B cell (primary cell): ENCODE measurements at regions not wholly inside any gene's neighbourhood (a gene's known extent, or its start where the extent isn't known, plus 50 kb on each side); places are given as distances from the start of the nearest gene placed in this dataset.

ENCODE experiments used
- ATAC-seq: fragments of 200-7000 bp; cut with Tn5 transposase; one replicate; pipeline ENCODE4 v1.10.0; 2021; ENCODE audit warnings: low read depth, mild to moderate bottlenecking, moderate number of reproducible peaks, moderate library complexity
- CTCF ChIA-PET: fragments of 350-600 bp; sonication (Branson Sonifier 250); formaldehyde crosslinking; loops from one replicate; lab custom pipeline; 2021; ENCODE audit warnings: antibody characterized with exemption, inconsistent platforms; lab: Charles Lee
- POLR2A ChIA-PET: fragments of 350-600 bp; sonication (Branson Sonifier 250); formaldehyde crosslinking; loops from one replicate; lab custom pipeline; 2021; ENCODE audit warnings: antibody characterized with exemption; lab: Charles Lee
- DNase-seq: peaks from one replicate; pipeline ENCODE4 v3.0.0; 2013
- H2AFZ ChIP-seq: 2 replicates; pipeline ENCODE4 v1.6.1; 2012; ENCODE audit warnings: mild to moderate bottlenecking, low read depth, low read length; ENCODE audit not compliant: insufficient read depth, poor library complexity, severe bottlenecking
- H3K27ac ChIP-seq, 2 donors: 1 replicate in 1 of 2; 2 replicates in 1 of 2; pipeline ENCODE4 v1.5.1; 2012 to 2013; ENCODE audit warnings: low read length in 2 of 2, mild to moderate bottlenecking in 2 of 2, moderate library complexity in 1 of 2
- H3K27me3 ChIP-seq, 4 experiments: fragments of 200-600 bp in 1 of 4; sonication (generic) in 1 of 4; replicated peaks in 1 of 4; 1 replicate in 2 of 4; 2 replicates in 2 of 4; pipeline versions ENCODE4 v1.6.1 to v1.7.0; 2013 to 2016; ENCODE audit warnings: low read length in 3 of 4, mild to moderate bottlenecking in 2 of 4, mixed read lengths in 1 of 4, moderate library complexity in 1 of 4; ENCODE audit not compliant: insufficient read depth in 4 of 4, control insufficient read depth in 3 of 4; ENCODE audit errors: control extremely low read depth in 1 of 4
- H3K36me3 ChIP-seq, 2 experiments: replicated peaks in 1 of 2; 1 replicate in 1 of 2; 2 replicates in 1 of 2; pipeline versions ENCODE4 v1.6.1 to v1.7.1; 2013; ENCODE audit warnings: low read length in 1 of 2; ENCODE audit not compliant: insufficient read depth in 2 of 2, control insufficient read depth in 1 of 2; ENCODE audit errors: control extremely low read depth in 1 of 2, extremely low read depth in 1 of 2
- H3K4me1 ChIP-seq, 2 donors: fragments of 200-600 bp in 1 of 2; sonication (generic) in 1 of 2; 1 replicate in 1 of 2; 2 replicates in 1 of 2; pipeline versions ENCODE4 v1.5.1 to v1.6.1; 2013 to 2017; ENCODE audit warnings: low read length in 2 of 2; ENCODE audit not compliant: control insufficient read depth in 2 of 2, insufficient read depth in 2 of 2
- H3K4me2 ChIP-seq: replicated peaks from 2 replicates; pipeline ENCODE3; 2012; ENCODE audit warnings: mild to moderate bottlenecking, low read depth, low read length; ENCODE audit not compliant: poor library complexity, severe bottlenecking
- H3K4me3 ChIP-seq, 5 experiments: fragments of 200-600 bp in 1 of 5; sonication (generic) in 1 of 5; 1 replicate in 3 of 5; 2 replicates in 2 of 5; pipeline versions ENCODE4 v1.5.1 to v1.7.0; 2011 to 2016; ENCODE audit warnings: low read length in 4 of 5, mild to moderate bottlenecking in 4 of 5, low read depth in 2 of 5, control low read depth in 1 of 5, moderate library complexity in 1 of 5; ENCODE audit not compliant: insufficient read depth in 1 of 5; ENCODE audit errors: control extremely low read depth in 1 of 5, extremely low read depth in 1 of 5
- H3K79me2 ChIP-seq: fragments of 200-600 bp; sonication (generic); one replicate; pipeline ENCODE4 v1.6.0; 2016; ENCODE audit warnings: low read length; ENCODE audit not compliant: control insufficient read depth, insufficient read depth
- H3K9ac ChIP-seq: fragments of 200-600 bp; sonication (generic); 2 replicates; pipeline ENCODE4 v1.6.1; 2017; ENCODE audit warnings: mild to moderate bottlenecking, low read length, moderate library complexity
- H3K9me3 ChIP-seq, 3 donors: one replicate each; pipeline versions ENCODE4 v1.6.1 to v1.7.1; 2013; ENCODE audit warnings: low read length in 2 of 3; ENCODE audit not compliant: control insufficient read depth in 2 of 3, insufficient read depth in 1 of 3; ENCODE audit errors: control extremely low read depth in 1 of 3
- H4K20me1 ChIP-seq: 2 replicates; pipeline ENCODE4 v1.6.0; 2012; ENCODE audit warnings: mild to moderate bottlenecking, low read length; ENCODE audit not compliant: insufficient read depth, control insufficient read depth, poor library complexity, severe bottlenecking
- H3K27ac Mint-ChIP-seq: one replicate; pipeline ENCODE4 v1.8.0; 2021; ENCODE audit warnings: mixed read lengths
- H3K27me3 Mint-ChIP-seq: one replicate; pipeline ENCODE4 v1.8.0; 2021; ENCODE audit warnings: mixed read lengths
- H3K4me1 Mint-ChIP-seq: one replicate; pipeline ENCODE4 v1.8.0; 2021; ENCODE audit warnings: mixed read lengths
- H3K4me3 Mint-ChIP-seq: one replicate; pipeline ENCODE4 v1.8.0; 2021; ENCODE audit warnings: mixed read lengths
- H3K9me3 Mint-ChIP-seq: one replicate; pipeline ENCODE4 v1.8.0; 2022; ENCODE audit warnings: mixed read lengths; ENCODE audit not compliant: insufficient read depth
- EZH2 ChIP-seq: IDR thresholded peaks from 2 replicates; pipeline ENCODE4 v1.6.1; 2012; ENCODE audit warnings: borderline replicate concordance, low read depth, mild to moderate bottlenecking, moderate library complexity, low read length; ENCODE audit not compliant: insufficient read depth, poor library complexity, severe bottlenecking
- WGBS: methylation state at CpG from one replicate; pipeline ENCODE4 v1.1.5; 2013; ENCODE audit warnings: missing lambda C conversion rate; ENCODE audit not compliant: insufficient coverage; 5-methylcytosine and 5-hydroxymethylcytosine counted together
- intact Hi-C: fragments of 100-400 bp; cut with micrococcal nuclease; formaldehyde crosslinking; loops from one replicate; pipeline ENCODE4 v1.10.0; 2022
- TF ChIP-seq, protein P1 (sequence below): fragments of 200-600 bp; IDR thresholded peaks from one replicate; pipeline ENCODE4 v1.8.0; 2022; ENCODE audit warnings: antibody characterized with exemption, mild to moderate bottlenecking

DNA sequence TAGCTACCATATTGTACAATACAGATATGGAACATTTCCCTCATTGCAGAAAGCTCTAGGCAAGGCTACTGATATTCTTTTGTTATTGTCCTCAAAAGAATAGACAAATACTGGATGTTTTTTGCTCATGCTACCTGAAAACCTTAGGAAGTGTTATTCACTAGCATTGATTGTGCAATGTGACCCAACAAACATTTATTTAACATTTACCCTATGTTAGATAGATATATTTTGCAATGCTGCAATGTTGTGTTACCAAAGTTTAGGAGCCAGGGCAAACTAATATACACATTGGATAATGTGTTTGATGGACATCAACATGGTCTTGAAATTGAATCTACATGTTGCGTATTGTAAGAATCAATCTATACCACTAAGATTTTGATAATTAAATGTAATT, 112.8 kb upstream of the CREB5 start:
- no peak overlapping the region for H3K4me2 ChIP-seq
- no CpG with 5 or more reads among the region's 1 CpG for WGBS
- H3K9me3 ChIP-seq = no peaks in the 10 kb centered on the region
- no peak overlapping the region for H3K27ac ChIP-seq
- DNase-seq (no peak), ATAC-seq (no peak)
- Mint-ChIP-seq H3K27ac (no peak overlapping the region), H3K4me1 (peaks cover 15% of the 10 kb centered on the region), H3K27me3 (no peaks in the 10 kb centered on the region), H3K4me3 (no peak overlapping the region), H3K9me3 (no peaks in the 10 kb centered on the region)
- TF ChIP-seq, protein P1, sequence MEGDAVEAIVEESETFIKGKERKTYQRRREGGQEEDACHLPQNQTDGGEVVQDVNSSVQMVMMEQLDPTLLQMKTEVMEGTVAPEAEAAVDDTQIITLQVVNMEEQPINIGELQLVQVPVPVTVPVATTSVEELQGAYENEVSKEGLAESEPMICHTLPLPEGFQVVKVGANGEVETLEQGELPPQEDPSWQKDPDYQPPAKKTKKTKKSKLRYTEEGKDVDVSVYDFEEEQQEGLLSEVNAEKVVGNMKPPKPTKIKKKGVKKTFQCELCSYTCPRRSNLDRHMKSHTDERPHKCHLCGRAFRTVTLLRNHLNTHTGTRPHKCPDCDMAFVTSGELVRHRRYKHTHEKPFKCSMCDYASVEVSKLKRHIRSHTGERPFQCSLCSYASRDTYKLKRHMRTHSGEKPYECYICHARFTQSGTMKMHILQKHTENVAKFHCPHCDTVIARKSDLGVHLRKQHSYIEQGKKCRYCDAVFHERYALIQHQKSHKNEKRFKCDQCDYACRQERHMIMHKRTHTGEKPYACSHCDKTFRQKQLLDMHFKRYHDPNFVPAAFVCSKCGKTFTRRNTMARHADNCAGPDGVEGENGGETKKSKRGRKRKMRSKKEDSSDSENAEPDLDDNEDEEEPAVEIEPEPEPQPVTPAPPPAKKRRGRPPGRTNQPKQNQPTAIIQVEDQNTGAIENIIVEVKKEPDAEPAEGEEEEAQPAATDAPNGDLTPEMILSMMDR = no peak
- TF ChIP-seq EZH2 = no peak
- peaks cover 15% of the 10 kb centered on the region in 2 donors for H3K4me1 ChIP-seq
- no peaks in the 10 kb centered on the region for H3K79me2 ChIP-seq
- intact Hi-C loops = no loop called here
- no peaks in the 10 kb centered on the region for H3K36me3 ChIP-seq
- no peak overlapping the region for H3K4me3 ChIP-seq
- H3K9ac ChIP-seq = no peak overlapping the region
- H3K27me3 ChIP-seq = no peaks in the 10 kb centered on the region
- CTCF ChIA-PET = no interaction called here
- H2AFZ ChIP-seq = no peak overlapping the region
- no peaks in the 10 kb centered on the region for H4K20me1 ChIP-seq
- POLR2A ChIA-PET = no interaction called here

DNA sequence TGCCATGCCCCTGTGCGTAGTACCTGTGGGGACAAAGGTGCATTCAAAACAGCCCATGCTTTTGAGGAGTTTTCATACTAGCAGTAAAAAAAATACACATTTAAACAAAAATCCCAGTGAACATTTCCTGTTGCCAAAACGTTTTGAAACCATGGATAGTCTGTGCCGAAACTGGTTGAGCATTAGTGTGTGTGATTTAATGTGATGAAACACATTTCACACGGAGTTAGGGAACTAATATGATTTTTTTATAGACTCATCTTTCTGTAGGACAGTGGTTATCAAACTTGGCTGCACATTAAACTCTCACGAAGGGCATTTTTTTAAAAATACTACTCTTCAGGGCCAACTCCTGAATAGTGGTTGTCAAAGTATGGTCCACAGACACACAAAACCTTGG, 111.8 kb upstream of the CREB5 start:
- peaks cover 0 to 3% (median 0%) of the 10 kb centered on the region in 4 experiments for H3K27me3 ChIP-seq
- no peak overlapping the region for H2AFZ ChIP-seq
- POLR2A ChIA-PET = no interaction called here
- no peaks in the 10 kb centered on the region for H3K9me3 ChIP-seq
- no peak overlapping the region for H3K27ac ChIP-seq
- H3K4me2 ChIP-seq = no peak overlapping the region
- peaks cover 15% of the 10 kb centered on the region in 2 donors for H3K4me1 ChIP-seq
- H3K27me3 Mint-ChIP-seq = no peaks in the 10 kb centered on the region
- H3K9me3 Mint-ChIP-seq = no peaks in the 10 kb centered on the region
- H3K4me3 ChIP-seq = no peak overlapping the region
- no peak overlapping the region for H3K9ac ChIP-seq
- TF ChIP-seq, protein P1 = no peak
- TF ChIP-seq EZH2 = no peak
- ATAC-seq (no peak), DNase-seq (no peak)
- no peaks in the 10 kb centered on the region for H4K20me1 ChIP-seq
- intact Hi-C loops = no loop called here
- WGBS = no CpG with 5 or more reads among the region's 5 CpGs
- no peak overlapping the region for H3K27ac Mint-ChIP-seq
- H3K4me3 Mint-ChIP-seq = no peak overlapping the region
- H3K79me2 ChIP-seq = no peaks in the 10 kb centered on the region
- H3K36me3 ChIP-seq = no peaks in the 10 kb centered on the region
- CTCF ChIA-PET = no interaction called here
- peaks cover 15% of the 10 kb centered on the region for H3K4me1 Mint-ChIP-seq
